Kidney capillary endothelial cell (primary cell): ENCODE measurements at regions not wholly inside any gene's neighbourhood (a gene's known extent, or its start where the extent isn't known, plus 50 kb on each side); places are given as distances from the start of the nearest gene placed in this dataset.
"Not testable (repeated sequence)": the region's sequence is repeated elsewhere in the genome, so short reads cannot be mapped to it uniquely, and the experiment has no call there.

Source experiments
- DNase-seq: peaks from one replicate; pipeline ENCODE4 v3.0.0-alpha.2; 2018; ENCODE audit warnings: low spot score

- no peak for DNase-seq
These were observed 628.4 kb upstream of the TPK1 start for GRCh38 chr7:145464287-145464686.

GRCh38 chr7:145462463-145462862 is 626.6 kb upstream of the TPK1 start:
- no peak for DNase-seq

- no peak for DNase-seq
These were observed 599.0 kb upstream of the TPK1 start for GRCh38 chr7:145434811-145435210.

GRCh38 chr7:145431834-145432233 is 596.0 kb upstream of the TPK1 start:
- no peak for DNase-seq

- DNase-seq = not testable (repeated sequence)
These were observed 582.6 kb upstream of the TPK1 start for GRCh38 chr7:145418481-145418880.

DNA sequence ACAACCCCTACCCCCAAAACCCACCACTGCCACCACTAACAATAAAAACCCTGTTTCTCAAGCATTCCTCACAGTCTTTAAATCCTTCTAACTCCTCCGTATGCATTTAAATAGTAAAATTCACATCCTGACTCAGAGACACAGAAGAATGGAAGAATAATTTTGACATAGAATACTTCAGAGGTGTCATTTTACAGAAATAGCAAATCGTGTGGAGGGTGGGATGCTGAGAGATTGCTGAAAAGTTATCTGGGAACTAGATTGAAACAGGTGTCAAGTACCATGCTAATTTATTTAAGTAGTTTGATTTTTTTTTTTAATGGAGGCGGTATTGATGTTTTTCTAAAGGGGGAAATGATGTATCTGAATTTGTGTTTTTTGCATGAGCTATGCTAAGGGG is 575.2 kb upstream of the TPK1 start:
- no peak for DNase-seq

DNA sequence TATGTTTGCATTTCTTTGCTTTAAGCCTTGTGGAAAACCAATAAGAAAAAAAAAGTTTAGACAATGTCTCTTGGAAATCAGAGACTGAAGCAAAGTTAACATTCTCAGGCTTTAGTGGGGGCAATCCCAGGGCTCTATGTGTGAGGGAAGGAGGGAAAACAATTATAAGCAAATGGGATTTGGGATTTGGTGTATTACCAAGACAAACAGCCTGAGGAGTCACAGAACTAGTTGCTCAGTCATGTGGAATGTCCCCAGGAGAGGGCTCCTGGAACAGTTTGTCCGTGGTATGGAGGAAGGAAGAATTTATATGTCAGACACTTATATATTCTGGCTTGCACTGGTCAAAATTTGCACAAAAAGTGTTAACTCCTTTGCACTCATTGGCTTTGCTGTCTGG is 562.9 kb upstream of the TPK1 start:
- DNase-seq = no peak

- DNase-seq = no peak
These were observed 558.3 kb upstream of the TPK1 start for GRCh38 chr7:145394126-145394525.

GRCh38 chr7:145382762-145383161 is 546.9 kb upstream of the TPK1 start:
- DNase-seq = no peak

- no peak for DNase-seq
These were observed 542.3 kb upstream of the TPK1 start for GRCh38 chr7:145378197-145378596.

DNA sequence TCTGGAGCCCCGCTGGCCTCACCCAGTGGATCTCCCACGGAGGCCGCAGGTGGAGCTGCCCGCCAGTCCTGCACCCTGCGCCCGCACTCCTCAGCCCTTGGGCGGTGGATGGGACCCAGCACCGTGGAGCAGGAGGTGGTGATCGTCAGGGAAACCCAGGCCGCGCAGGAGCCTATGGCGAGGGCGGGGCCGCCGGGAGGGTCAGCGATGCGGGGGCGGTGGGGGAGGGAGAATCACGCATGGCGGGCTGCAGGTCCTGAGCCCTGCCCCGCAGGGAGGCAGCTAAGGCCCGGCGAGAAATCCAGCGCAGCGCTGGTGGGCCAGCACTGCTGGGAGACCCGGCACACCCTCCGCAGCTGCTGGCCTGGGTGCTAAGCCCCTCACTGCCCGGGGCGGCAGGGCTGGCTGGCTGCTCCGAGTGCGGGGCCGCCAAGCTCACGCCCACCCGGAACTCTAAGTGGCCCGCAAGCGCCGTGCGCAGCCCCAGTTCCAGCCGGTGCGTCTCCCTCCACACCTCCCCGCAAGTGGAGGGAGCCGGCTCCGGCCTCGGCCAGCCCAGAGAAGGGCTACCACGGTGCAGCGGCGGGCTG is 524.8 kb upstream of the TPK1 start:
- DNase-seq = no peak

GRCh38 chr7:145350334-145350733 is 514.5 kb upstream of the TPK1 start:
- DNase-seq = no peak

GRCh38 chr7:145349452-145349851 is 513.6 kb upstream of the TPK1 start:
- not testable (repeated sequence) for DNase-seq

DNA sequence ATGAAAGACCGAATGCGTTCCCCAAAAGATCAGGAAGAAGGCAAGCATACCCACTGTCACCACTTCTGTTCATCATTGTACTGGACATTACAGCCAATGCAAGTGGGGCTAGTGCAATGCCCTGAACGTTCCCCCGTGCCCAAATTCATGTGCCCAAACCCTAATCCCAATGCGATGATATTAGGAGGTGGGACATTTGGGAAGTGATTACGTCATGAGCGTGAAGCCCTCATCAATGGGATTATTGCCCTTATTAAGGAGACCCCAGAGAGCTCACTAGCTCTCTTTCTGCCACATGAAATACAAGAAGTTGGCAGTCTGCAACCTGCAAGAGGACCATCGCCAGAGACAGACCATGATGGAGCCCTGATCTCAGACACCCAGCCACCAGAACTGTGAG is 511.4 kb upstream of the TPK1 start:
- no peak for DNase-seq

DNA sequence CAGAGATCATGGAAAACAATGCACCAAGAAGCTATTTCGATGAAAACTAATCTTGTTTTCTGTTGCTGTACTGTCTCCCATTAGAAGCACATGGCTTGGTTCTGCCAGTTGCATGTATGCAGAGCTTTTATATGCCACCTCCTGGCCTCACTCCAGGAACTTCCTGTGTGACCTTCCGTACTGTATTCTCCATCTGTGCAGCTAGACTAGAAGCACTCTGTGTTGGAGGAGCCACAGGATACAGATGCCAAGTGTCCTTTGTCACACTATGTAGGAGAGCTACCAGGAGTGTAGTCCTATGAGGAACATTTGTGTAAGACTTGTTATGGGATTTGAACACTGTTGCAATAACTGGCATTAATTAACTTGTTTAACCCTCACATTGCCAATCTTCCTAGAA is 503.5 kb upstream of the TPK1 start:
- DNase-seq = no peak

DNA sequence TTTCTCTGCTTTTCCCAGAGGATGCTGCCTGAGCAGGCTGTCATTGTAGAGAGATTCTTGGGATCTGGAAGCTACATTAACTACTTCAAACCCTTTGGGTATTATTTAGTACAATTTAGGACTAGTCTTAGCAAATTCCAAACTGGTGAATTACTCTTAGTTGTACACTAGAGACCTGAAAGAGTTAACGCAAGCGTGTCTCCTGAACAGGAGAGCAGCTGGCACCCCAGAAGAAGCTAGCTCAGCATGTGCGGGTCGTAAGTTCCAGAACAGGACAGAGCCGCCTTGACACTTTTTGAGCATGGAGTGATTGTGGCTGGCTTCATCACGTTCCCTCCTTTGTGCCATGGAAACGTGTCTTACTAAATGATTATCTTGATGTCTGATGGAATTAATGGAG is 495.7 kb upstream of the TPK1 start:
- DNase-seq = no peak

GRCh38 chr7:145331076-145331475 is 495.2 kb upstream of the TPK1 start:
- no peak for DNase-seq

DNA sequence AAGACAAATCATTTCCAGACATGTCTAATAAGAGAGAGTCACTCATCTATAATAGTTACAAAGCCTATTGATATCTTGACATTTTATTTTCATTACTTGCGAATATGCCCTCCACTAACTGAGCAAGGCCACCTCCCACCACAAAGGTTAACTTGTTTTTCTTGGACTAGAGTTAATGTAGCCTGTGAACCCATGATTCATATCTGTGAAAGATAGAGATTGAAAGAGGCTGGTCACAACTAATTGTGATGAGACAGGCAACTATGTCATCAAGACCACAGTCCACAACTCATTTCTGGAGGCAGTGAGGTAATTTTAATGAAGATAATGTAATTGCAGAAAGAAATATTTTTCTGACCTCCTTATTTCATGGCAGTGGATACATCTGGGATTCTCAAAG is 491.8 kb upstream of the TPK1 start:
- no peak for DNase-seq

DNA sequence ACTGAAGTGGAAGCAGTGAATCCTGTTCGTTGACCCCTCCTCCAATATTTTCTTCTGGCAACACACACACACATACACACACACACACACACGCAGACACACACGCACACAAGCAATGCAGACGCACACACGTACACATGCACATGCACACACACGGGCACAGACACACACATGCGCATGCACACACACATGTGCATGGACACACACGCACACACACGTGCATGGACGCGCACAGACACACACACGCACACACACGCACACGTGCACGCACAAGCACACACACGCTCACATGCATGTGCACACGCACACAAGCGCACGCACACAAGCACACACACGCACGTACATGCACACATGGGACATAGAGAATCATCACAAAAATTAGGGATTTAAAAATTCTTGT is 488.2 kb upstream of the TPK1 start:
- DNase-seq = no peak

GRCh38 chr7:145313551-145313950 is 477.7 kb upstream of the TPK1 start:
- no peak for DNase-seq

DNA sequence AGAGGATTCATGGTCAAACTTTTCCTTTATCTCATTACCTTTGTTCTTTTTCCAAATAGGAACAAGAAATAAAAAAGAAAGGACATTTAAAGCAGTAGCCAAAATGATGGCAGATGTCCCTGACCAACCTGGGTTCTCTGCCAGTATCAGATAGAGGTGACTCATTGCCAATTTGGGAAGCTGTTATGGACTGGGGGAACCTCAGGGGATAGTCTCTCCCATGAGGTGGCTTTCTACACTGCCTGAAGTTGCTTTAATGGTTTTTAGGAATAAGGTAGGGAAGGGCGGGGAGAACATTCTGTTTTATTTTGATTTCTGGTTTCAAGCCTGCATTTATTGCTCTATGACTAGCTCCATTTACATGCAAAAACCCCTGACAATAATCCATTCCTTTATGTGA is 457.9 kb upstream of the TPK1 start:
- DNase-seq = no peak

GRCh38 chr7:145293228-145293701 is 457.4 kb upstream of the TPK1 start:
- DNase-seq = no peak

DNA sequence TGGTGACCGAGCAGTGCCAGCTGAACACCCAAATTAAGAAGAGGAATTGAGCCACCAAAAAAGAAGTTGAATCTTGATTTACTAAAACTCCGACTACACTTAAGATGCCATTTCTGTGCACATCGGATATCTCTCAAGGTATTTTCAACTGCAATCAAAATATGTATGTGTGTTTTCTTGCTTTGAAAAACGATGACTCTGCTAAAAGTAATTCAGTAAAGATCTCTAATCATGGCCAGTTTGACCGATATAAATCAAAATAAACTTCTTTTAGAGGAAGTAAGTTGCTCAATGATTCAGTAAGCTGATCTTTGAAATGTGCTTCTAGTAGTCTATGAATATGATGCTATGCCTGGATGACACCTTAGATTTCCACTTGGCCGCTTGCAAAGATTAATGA is 453.5 kb upstream of the TPK1 start:
- DNase-seq = no peak

- no peak for DNase-seq
These were observed 440.3 kb upstream of the TPK1 start for GRCh38 chr7:145276118-145276517.
